SK-MEL-5 (cell line): ENCODE measurements at regions not wholly inside any gene's neighbourhood (a gene's known extent, or its start where the extent isn't known, plus 50 kb on each side); places are given as distances from the start of the nearest gene placed in this dataset.

Source experiments
- DNase-seq: peaks from one replicate; pipeline ENCODE4 v3.0.0-alpha.2; 2016; ENCODE audit warnings: low read depth, low spot score
- in situ Hi-C: cut with HindIII; loops from 2 replicates; pipeline ENCODE4 v1.10.0; 2016; ENCODE audit warnings: low sequenced_read_pairs, high pct_unique_total_duplicates, low pct_unique_long_range_greater_than_20kb

DNA sequence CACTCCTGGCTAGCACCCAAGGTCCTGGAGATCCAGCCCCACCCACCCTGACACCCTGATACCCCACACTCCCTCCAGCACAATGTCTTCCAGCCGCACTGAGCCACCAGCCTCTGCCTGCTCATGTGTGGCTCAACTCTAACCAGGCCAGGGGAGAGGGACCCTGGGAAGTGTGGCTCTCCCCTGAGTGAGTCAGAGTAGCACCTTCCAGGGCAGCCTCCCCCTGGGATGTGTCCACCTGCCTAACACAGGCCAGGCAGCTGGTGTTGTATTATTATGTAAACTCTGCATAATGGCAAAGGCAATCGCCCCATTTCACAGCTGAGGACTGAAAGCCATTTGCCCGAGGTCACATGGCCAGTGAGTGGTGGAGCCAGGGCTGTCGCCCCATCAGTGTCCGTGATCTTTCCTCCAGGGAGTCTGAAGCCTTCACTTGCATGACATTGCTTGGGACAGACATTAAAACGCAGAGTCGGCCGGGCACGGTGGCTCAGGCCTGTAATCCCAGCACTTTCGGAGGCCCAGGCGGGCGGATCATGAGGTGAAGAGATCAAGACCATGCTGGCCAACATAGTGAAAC, 84.2 kb upstream of the FOXF1 start:
- in situ Hi-C loops = no loop called here

GRCh38 chr16:86427433-86427851, 82.9 kb upstream of the FOXF1 start:
- in situ Hi-C loops = no loop called here
- no peak for DNase-seq

More for the DNA sequence above, 84.2 kb upstream of the FOXF1 start:
- no peak for DNase-seq

DNA sequence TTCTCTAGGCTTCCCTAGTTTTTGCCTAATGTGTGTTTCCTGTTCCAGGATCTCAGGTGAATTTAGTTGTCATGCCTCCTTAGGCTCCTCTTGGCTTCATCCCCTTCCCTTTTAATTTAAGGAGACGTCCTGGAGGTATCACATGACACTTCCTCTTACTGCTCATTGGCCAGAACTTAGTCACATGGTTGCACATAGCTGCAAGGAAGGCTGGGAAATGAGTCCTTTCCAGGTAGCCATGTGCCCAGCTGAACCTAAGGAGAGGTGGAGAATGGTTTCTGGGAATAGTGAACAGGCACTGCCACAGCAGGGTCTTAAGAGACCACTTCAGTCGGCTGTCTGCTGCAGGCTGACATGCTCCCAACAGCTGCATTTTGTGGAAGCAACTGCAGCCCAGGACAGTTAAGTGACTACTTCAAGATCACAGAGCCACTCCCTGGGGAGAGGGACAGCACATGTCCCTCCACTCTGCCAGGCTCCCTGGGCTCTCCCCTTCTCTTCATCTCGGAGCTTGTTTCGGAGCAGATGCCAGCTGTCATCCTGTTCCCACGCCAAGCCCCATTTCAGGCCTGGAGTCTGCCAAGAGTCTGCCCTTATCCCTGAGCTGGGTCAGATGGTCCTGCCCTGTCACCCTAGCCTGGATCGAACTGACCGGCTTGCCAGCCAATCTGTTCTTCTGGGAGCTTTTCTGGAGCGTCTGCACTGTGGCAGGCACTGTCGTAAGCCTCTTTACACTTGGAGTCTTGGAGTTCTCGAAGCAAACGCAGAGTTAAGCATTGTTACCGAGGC, 81.4 kb upstream of the FOXF1 start:
- no peak for DNase-seq
- in situ Hi-C loops = no loop called here

DNA sequence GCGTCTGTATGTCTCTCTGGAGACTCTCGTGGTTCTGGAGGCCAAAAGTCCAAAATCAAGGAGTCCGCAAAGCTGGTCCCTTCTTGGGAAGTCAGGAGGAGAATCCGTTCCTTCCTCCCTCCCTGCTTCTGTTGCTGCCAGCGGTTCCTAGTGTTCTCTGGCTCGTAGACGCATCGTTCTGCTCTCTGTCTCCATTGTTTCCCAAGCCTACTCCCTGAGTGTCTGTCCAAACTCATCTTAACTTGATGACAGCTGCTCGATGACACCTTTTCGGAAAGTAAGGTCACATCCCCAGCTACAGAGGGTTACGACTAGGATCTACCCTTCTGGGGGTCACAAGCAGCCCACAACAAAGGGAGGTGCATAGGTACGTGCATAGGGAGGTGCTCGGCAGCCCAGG, 80.7 kb upstream of the FOXF1 start:
- in situ Hi-C loops = no loop called here
- DNase-seq = no peak

- in situ Hi-C loops = no loop called here
- DNase-seq = no peak
Measured at GRCh38 chr16:86430814-86431213, 79.5 kb upstream of the FOXF1 start.

GRCh38 chr16:86431540-86431939, 78.8 kb upstream of the FOXF1 start:
- in situ Hi-C loops = no loop called here
- no peak for DNase-seq

GRCh38 chr16:86432048-86432447, 78.3 kb upstream of the FOXF1 start:
- DNase-seq = no peak
- in situ Hi-C loops = no loop called here

GRCh38 chr16:86432691-86433090, 77.6 kb upstream of the FOXF1 start:
- in situ Hi-C loops = no loop called here
- no peak for DNase-seq

- DNase-seq = no peak
- in situ Hi-C loops = no loop called here
Measured at GRCh38 chr16:86436466-86437185, 73.7 kb upstream of the FOXF1 start.

DNA sequence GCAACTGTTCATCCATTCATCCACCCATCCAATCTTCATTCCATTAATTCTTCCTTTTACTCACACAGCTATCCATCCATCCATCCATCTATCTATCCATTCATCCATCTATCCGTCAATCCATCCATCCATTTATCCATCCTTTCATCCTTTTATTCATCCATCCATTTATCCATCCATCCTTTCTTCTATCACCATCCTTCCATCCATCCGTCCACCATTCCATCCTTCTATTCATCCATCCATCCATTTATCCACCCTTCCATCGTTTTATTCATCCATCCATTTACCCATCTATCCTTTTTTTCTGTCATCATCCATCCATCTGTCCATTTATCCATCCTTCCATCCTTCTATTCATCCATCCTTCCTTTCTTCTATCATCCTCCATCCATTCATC, 73.0 kb upstream of the FOXF1 start:
- DNase-seq = no peak
- in situ Hi-C loops = no loop called here

DNA sequence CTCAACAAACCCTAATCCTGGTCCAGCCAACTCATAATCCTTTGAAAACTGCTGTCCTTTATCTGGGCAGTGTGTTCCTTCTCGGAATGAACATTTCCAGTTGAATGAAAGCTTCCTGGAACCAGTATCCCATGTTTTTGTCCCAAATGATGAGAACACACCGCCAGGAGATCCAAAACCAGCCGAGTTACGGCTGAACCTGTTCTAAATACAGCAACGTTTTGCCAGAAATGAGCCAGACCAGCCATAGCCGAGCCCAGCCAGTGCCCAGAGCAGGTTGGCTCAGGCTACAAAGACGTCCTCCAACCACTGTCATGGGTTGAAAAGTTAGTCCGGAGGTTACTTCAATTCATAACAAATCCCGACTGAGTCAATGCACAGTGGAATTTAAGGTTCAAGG, 67.6 kb upstream of the FOXF1 start:
- no peak for DNase-seq
- in situ Hi-C loops = no loop called here

GRCh38 chr16:86443508-86444147, 66.7 kb upstream of the FOXF1 start:
- in situ Hi-C loops = no loop called here
- no peak for DNase-seq

- DNase-seq = no peak
- in situ Hi-C loops = no loop called here
Measured at GRCh38 chr16:86444261-86444660, 66.1 kb upstream of the FOXF1 start.

GRCh38 chr16:86444661-86445060, 65.7 kb upstream of the FOXF1 start:
- no peak for DNase-seq
- in situ Hi-C loops = no loop called here

DNA sequence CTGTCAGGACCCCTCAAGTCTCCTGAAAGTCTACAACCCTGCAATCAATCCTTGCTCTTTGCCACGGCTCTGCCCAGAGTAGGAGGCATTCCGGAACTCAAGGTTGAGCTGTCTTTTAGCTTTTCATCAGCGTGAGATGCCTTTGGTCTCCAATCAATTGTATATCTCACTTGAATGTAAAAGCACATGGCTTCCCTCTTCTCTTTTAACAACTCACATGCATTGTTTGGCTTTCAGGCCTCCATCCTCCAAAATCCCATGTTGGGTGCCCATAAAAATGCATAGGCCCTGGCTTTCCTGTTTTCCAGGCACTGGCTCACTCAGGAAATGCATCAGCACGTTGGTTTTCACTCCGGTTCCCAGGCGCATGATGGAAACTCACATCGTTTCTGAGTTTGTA, 64.0 kb upstream of the FOXF1 start:
- no peak for DNase-seq
- in situ Hi-C loops = no loop called here

DNA sequence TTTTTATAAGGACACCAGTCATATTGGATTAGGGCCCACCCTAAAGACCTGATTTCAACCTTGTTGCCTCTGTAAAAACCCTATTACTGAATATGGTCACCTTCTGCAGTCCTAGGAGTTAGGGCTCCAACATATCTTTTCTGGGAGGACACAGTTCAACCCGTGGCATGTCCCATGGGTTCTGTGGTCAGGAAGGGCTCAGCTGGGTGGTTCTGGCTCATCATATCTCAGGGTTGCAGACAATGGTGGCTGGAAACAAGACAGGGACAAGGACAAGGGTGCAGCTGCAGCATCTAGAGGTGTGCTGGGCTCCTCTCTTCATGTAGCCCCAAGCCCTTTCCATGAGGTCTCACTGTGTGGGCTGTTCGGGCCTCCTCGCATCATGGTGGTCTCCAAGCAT, 63.1 kb upstream of the FOXF1 start:
- DNase-seq = no peak
- in situ Hi-C loops = no loop called here

- in situ Hi-C loops = no loop called here
- DNase-seq = no peak
Measured at GRCh38 chr16:86448306-86448890, 61.9 kb upstream of the FOXF1 start.

GRCh38 chr16:86449446-86450095, 60.8 kb upstream of the FOXF1 start:
- in situ Hi-C loops = no loop called here
- no peak for DNase-seq
